ENCODE measurements at regions not wholly inside any gene's neighbourhood (a gene's known extent, or its start where the extent isn't known, plus 50 kb on each side); places are given as distances from the start of the nearest gene placed in this dataset.

GRCh38 chr9:108271646-108272348 is 584.0 kb downstream of the ACTL7B start (continued):
- TF ChIP-seq ATF2 (tag by site-specific recombination; IDR thresholded peaks at IDR 0.05; ENCODE audit: low read depth) (peak; percentile 82), YY1 (tag by site-specific recombination; IDR thresholded peaks at IDR 0.05) (no peak), ZNF223 (tag by site-specific recombination; IDR thresholded peaks at IDR 0.05) (no peak), ZNF837 (tag by site-specific recombination; IDR thresholded peaks at IDR 0.05) (no peak), ZBTB10 (tag by site-specific recombination; IDR thresholded peaks at IDR 0.05) (no peak), ZNF211 (tag by site-specific recombination; IDR thresholded peaks at IDR 0.05; ENCODE audit: low read depth) (no peak), ZNF324 (tag by site-specific recombination; IDR thresholded peaks at IDR 0.05) (no peak), ZNF23 (tag by site-specific recombination; IDR thresholded peaks at IDR 0.05; ENCODE audit: borderline replicate concordance) (no peak), ZNF214 (tag by site-specific recombination; IDR thresholded peaks at IDR 0.05; ENCODE audit: borderline replicate concordance) (no peak), ZNF658 (tag by site-specific recombination; IDR thresholded peaks at IDR 0.05) (no peak), GLI4 (tag by site-specific recombination; IDR thresholded peaks at IDR 0.05) (no peak), ZNF514 (tag by site-specific recombination; IDR thresholded peaks at IDR 0.05) (no peak), ZNF423 (tag by site-specific recombination; IDR thresholded peaks at IDR 0.05) (no peak), ZBTB20 (tag by site-specific recombination; IDR thresholded peaks at IDR 0.05) (no peak), PRDM6 (tag by site-specific recombination; IDR thresholded peaks at IDR 0.05) (peak; percentile 73), ZNF10 (tag by site-specific recombination; IDR thresholded peaks at IDR 0.05) (no peak), ZNF311 (tag by site-specific recombination; IDR thresholded peaks at IDR 0.05; ENCODE audit: borderline replicate concordance) (no peak), ZBTB11 (tag by site-specific recombination; conservative IDR thresholded peaks at IDR 0.05; ENCODE audit: low read depth) (no peak), ZNF555 (tag by site-specific recombination; conservative IDR thresholded peaks at IDR 0.05) (no peak), ZNF624 (tag by site-specific recombination; IDR thresholded peaks at IDR 0.05) (no peak), ZNF114 (tag by site-specific recombination; IDR thresholded peaks at IDR 0.05) (no peak), ZNF560 (tag by site-specific recombination; IDR thresholded peaks at IDR 0.05; ENCODE audit: borderline replicate concordance) (no peak), CTCF (tag by site-specific recombination; IDR thresholded peaks at IDR 0.05) (no peak), ZNF391 (tag by site-specific recombination; IDR thresholded peaks at IDR 0.05; ENCODE audit: borderline replicate concordance, low read depth) (no peak), ZNF610 (tag by site-specific recombination; IDR thresholded peaks at IDR 0.05; ENCODE audit: borderline replicate concordance) (no peak), ZNF571 (tag by site-specific recombination; IDR thresholded peaks at IDR 0.05) (no peak), ZFHX2 (tag by site-specific recombination; conservative IDR thresholded peaks at IDR 0.05) (no peak)
- TF ChIP-seq, protein P1, sequence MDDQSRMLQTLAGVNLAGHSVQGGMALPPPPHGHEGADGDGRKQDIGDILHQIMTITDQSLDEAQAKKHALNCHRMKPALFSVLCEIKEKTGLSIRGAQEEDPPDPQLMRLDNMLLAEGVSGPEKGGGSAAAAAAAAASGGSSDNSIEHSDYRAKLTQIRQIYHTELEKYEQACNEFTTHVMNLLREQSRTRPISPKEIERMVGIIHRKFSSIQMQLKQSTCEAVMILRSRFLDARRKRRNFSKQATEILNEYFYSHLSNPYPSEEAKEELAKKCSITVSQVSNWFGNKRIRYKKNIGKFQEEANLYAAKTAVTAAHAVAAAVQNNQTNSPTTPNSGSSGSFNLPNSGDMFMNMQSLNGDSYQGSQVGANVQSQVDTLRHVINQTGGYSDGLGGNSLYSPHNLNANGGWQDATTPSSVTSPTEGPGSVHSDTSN (CRISPR knock-in tag; IDR thresholded peaks at IDR 0.05): no peak
